Fibroblast of villous mesenchyme (primary cell): ENCODE measurements at regions not wholly inside any gene's neighbourhood (a gene's known extent, or its start where the extent isn't known, plus 50 kb on each side); places are given as distances from the start of the nearest gene placed in this dataset.
"Not testable (repeated sequence)": the region's sequence is repeated elsewhere in the genome, so short reads cannot be mapped to it uniquely, and the experiment has no call there.

ENCODE experiments used
- DNase-seq: peaks from one replicate; pipeline ENCODE4 v3.0.0-alpha.2; 2010; ENCODE audit warnings: low read depth
- H3K4me3 ChIP-seq: 2 replicates; pipeline ENCODE4 v1.5.1; 2011; ENCODE audit warnings: low read depth, mild to moderate bottlenecking, low read length
- CTCF ChIP-seq: IDR thresholded peaks from 2 replicates; pipeline ENCODE4 v1.5.1; 2012; ENCODE audit warnings: low read depth, mild to moderate bottlenecking, low read length; ENCODE audit not compliant: insufficient read depth

GRCh38 chr4:138473339-138473738, 231.2 kb upstream of the SLC7A11 start:
- H3K4me3 ChIP-seq, result no peak overlapping the region
- TF ChIP-seq CTCF, result no peak

DNA sequence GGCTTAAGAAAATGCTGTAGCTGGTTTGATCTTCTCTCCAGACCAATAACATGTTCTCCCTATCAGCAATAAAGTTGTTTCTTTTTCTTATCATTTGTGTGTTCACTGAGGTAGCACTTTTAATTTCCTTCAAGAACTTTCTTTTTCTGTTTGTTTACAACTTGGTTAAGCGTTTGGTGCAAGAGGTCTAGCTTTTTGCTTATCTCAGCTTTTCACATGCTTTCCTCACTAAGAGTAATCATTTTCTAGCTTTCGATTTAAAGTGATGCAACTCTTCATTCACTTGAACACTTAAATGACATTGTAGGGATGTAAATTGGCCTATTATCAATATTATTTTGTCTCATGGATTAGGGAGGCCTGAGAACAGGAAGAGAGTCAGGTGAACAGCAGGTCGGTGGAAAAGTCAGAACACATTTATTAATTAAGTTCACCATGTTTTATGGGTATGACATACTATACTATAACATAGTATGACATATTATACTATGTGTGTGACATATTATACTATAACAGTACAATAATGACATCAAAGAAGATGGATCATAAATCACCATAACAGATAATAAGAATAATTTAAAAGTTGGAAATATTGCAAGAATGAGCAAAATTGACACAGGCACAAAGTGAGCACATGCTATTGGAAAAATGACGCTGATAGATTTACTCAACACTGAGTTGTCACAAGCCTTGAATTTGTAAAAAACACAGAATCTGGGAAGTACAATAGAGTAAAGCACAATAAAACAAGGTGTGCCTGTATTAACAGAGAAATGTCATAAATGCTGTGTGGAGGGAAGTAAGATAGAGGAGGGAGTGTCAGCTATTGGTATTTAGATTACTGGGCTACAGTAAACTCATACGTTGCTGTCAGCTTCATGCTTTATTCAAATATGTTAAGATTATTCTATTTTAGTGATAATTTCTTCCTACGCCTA, 218.6 kb upstream of the SLC7A11 start:
- H3K4me3 ChIP-seq, result no peak overlapping the region
- DNase-seq, result no peak
- no peak for TF ChIP-seq CTCF

More at GRCh38 chr4:138473339-138473738, 231.2 kb upstream of the SLC7A11 start:
- no peak for DNase-seq

DNA sequence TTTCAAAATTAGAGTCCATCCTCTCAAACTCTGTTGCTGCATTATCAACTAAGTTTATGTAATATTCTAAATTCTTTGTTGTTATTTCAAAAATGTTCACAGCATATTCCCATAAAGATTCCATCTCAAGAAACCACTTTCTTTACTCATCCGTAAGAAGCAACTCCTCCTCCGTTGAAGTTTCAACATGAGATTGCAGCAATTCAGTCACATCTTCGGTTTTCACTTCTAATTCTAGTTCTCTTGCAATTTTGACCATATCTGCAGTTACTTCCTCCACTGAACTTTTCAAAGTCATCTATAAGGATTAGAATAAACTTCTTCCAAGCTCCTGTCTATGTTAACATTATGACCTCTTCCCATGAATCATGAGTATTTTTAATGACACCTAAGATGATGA, 216.6 kb upstream of the SLC7A11 start:
- no peak for TF ChIP-seq CTCF
- no peak overlapping the region for H3K4me3 ChIP-seq
- no peak for DNase-seq

DNA sequence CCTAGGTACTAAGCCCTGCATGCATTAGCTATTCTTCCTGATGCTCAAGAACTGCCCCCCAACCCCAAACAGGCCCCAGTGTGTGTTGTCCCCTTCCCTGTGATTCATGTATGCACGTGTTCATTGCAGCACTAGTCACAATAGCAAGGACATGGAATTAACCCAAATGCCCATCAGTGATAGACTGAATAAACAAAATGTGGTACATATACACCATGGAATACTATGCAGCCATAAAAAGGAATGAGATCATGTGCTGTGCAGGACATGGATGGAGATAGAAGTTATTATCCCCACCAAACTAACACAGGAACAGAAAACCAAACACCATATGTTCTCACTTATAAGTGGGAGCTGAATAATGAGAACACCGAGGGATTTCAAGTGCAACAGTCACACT, 214.2 kb upstream of the SLC7A11 start:
- not testable (repeated sequence) for DNase-seq, H3K4me3 ChIP-seq

GRCh38 chr4:138455097-138455496, 212.9 kb upstream of the SLC7A11 start:
- H3K4me3 ChIP-seq, result no peak overlapping the region
- TF ChIP-seq CTCF, result no peak

GRCh38 chr4:138452826-138453225, 210.7 kb upstream of the SLC7A11 start:
- H3K4me3 ChIP-seq, result no peak overlapping the region
- TF ChIP-seq CTCF, result no peak
- no peak for DNase-seq

More at GRCh38 chr4:138455097-138455496, 212.9 kb upstream of the SLC7A11 start:
- no peak for DNase-seq

DNA sequence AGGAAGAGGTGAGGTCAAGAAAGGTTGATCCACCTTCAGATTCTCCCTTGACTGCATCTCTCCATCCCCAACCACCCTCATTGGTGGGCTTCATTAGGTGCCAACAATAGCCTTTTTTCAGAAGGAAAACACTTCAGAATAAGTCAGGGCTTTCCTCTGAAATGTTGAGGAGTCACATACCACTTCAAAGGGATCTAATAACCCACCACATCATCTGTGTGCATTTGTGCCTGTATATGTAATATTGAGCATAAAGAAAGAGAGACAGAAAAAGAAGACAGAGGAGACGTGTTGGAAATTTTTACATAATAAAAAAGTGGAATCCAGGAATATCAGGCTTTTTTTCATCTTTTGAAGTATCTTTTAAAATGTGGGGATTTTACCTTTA, 209.1 kb upstream of the SLC7A11 start:
- DNase-seq, result no peak
- no peak overlapping the region for H3K4me3 ChIP-seq
- no peak for TF ChIP-seq CTCF
